ENCODE measurements at regions not wholly inside any gene's neighbourhood (a gene's known extent, or its start where the extent isn't known, plus 50 kb on each side); places are given as distances from the start of the nearest gene placed in this dataset.

DNA sequence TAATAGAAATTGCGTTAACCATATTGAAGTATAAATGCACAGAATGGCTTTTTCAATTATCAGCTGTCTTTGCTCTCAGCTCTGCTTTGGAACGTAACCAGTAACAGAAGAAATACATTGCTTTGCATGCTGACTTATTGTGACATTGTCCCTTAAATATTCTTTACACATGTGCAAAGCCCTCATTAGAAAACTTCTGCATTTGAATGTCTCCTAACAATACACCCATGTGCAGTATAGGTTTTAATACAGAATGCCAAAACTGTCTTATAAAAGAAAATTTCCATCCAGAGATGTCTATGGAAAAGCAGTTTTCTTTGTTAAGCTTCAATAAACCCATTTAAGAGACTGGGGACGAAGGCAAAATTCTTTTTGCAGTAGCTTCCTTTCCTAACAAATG lies 560.3 kb upstream of the CHORDC1 start:
- H3K9me3 ChIP-seq: peaks cover 3% of the 10 kb centered on the region
- H3K27me3 ChIP-seq (replicated peaks; ENCODE audit: insufficient read depth): no peaks in the 10 kb centered on the region
- ATAC-seq (ENCODE audit: insufficient number of reproducible peaks, low FRiP score, low read depth): no peak
- no peaks in the 10 kb centered on the region for H3K36me3 ChIP-seq
- no peak for DNase-seq (ENCODE audit: low spot score)
- H3K4me1 ChIP-seq (ENCODE audit: control insufficient read depth in 1 of 2, low read depth in 2 of 2): no peaks in the 10 kb centered on the region
- TF ChIP-seq, protein P1, sequence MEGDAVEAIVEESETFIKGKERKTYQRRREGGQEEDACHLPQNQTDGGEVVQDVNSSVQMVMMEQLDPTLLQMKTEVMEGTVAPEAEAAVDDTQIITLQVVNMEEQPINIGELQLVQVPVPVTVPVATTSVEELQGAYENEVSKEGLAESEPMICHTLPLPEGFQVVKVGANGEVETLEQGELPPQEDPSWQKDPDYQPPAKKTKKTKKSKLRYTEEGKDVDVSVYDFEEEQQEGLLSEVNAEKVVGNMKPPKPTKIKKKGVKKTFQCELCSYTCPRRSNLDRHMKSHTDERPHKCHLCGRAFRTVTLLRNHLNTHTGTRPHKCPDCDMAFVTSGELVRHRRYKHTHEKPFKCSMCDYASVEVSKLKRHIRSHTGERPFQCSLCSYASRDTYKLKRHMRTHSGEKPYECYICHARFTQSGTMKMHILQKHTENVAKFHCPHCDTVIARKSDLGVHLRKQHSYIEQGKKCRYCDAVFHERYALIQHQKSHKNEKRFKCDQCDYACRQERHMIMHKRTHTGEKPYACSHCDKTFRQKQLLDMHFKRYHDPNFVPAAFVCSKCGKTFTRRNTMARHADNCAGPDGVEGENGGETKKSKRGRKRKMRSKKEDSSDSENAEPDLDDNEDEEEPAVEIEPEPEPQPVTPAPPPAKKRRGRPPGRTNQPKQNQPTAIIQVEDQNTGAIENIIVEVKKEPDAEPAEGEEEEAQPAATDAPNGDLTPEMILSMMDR (IDR thresholded peaks at IDR 0.05): no peak
- no peak overlapping the region for H3K27ac ChIP-seq
- H3K4me3 ChIP-seq: no peak overlapping the region

DNA sequence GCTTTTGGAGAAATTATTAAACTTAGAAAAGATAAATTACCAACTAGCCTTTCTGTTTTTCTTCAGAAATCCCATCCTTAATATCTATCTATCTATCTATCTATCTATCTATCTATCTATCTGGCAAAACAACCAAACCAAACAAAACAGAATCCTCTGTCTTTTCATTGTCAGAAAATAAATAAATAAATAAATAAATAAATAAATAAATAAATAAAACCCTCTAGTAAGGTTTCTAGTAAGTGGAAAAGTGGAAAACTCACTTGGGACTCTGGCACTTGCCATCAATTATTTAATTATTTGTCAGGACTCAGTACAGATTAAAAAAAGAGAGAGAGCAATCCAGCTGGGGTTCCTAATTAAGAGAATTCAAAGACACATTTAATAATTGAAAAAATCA lies 556.2 kb upstream of the CHORDC1 start:
- DNase-seq (ENCODE audit: low spot score) (no peak), ATAC-seq (ENCODE audit: insufficient number of reproducible peaks, low FRiP score, low read depth) (no peak)
- TF ChIP-seq, protein P1 (IDR thresholded peaks at IDR 0.05): no peak
- H3K4me1 ChIP-seq (ENCODE audit: control insufficient read depth in 1 of 2, low read depth in 2 of 2): no peaks in the 10 kb centered on the region
- no peak overlapping the region for H3K27ac ChIP-seq
- H3K27me3 ChIP-seq (replicated peaks; ENCODE audit: insufficient read depth): no peaks in the 10 kb centered on the region
- no peaks in the 10 kb centered on the region for H3K9me3 ChIP-seq
- no peak overlapping the region for H3K4me3 ChIP-seq
- no peaks in the 10 kb centered on the region for H3K36me3 ChIP-seq

DNA sequence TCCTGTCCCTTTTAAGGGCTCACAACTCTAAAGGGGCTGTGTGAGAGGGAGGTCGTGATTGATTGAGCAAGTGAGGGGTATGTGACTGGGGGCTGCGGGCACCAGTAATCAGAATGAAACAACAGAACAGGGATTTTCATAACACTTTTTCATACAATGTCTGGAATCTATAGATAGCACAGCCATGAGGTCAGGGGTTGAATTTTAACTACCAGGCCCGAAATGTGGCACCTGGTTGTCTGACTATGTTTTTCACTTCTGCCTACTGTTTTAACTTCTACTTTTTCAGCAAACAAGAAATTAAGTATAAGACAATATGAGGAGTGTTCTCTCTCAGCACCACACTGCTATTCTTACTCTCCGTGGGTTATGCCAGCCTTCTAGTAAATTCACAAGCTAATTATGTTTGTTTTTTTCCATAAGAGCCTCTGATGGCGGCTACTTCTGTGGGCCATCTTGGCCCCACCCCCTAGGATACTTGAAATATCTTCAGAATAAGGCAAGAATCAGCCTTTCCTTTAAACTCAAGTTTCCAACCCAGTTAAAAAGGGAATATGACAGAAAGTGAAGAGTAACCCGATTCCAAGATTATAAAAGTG lies 552.8 kb upstream of the CHORDC1 start:
- TF ChIP-seq, protein P1 (IDR thresholded peaks at IDR 0.05): no peak
- no peaks in the 10 kb centered on the region for H3K9me3 ChIP-seq
- no peak overlapping the region for H3K4me3 ChIP-seq
- no peak overlapping the region for H3K27ac ChIP-seq
- no peaks in the 10 kb centered on the region for H3K27me3 ChIP-seq (replicated peaks; ENCODE audit: insufficient read depth)
- DNase-seq (ENCODE audit: low spot score): no peak
- ATAC-seq (ENCODE audit: insufficient number of reproducible peaks, low FRiP score, low read depth): no peak
- H3K4me1 ChIP-seq (ENCODE audit: control insufficient read depth in 1 of 2, low read depth in 2 of 2): no peaks in the 10 kb centered on the region
- H3K36me3 ChIP-seq: no peaks in the 10 kb centered on the region

DNA sequence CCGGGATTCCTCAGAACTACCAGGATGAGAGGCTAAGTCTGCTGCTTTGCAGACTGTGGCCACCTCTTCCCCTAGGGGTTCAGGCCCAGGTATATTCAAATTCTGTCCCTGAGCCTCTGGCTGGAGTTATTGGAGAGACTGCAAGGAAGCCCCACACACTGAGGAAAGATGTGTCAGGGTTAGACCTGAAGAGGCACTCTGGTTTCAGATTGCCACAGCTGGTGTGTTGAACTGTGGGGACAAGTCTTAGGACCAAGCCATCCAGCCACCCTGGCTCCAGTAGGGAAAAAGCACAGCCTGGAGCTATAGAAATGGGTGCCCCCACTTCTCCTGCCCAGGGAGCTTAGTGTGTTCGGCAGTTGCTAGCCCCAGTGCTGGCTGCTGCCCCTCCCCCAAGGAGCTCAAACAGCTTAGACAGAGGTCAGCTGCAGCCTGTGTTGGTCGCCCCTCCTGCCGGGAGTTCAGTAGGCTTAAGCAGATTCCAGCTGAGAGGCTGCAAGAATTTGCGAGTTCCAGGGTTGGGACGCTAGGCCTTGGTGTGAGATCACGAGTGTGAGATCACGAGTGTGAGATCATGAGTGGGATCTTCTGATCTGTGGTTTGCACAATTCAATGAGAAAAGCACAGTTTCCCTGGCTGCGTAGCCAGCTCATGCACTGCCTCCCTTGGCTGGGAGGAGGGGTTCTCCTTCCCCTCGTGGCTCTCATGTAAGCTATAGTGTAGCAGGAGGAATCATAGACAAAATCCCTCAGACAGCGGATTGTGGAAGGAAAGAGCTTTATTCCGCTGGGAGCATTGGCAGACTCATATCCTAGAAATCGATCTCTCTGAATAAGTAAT lies 552.1 kb upstream of the CHORDC1 start:
- H3K27ac ChIP-seq: no peak overlapping the region
- TF ChIP-seq, protein P1 (IDR thresholded peaks at IDR 0.05): no peak
- H3K9me3 ChIP-seq: no peaks in the 10 kb centered on the region
- no peak overlapping the region for H3K4me3 ChIP-seq
- DNase-seq (ENCODE audit: low spot score): no peak
- H3K36me3 ChIP-seq: no peaks in the 10 kb centered on the region
- no peak for ATAC-seq (ENCODE audit: insufficient number of reproducible peaks, low FRiP score, low read depth)
- no peaks in the 10 kb centered on the region for H3K4me1 ChIP-seq (ENCODE audit: control insufficient read depth in 1 of 2, low read depth in 2 of 2)
- no peaks in the 10 kb centered on the region for H3K27me3 ChIP-seq (replicated peaks; ENCODE audit: insufficient read depth)

DNA sequence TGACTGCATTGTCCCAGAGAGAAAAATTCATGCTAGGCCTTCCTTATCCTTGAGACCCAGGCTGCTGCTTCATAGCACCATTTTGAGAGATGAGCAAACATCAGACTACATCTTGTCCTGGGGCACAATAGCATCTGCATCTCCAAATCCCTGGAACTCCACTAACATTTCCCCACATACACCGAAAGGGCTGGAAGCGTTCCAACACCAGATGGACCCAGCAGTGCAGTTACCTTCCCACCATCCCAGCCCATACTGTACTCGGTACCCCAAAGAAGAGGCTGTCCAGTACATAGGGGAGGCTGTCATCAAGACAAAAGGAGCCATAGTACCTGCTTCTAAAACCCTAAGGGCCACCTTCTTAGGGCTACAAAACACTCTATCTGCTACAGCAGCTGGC lies 547.2 kb upstream of the CHORDC1 start:
- TF ChIP-seq, protein P1 (IDR thresholded peaks at IDR 0.05): no peak
- no peak for ATAC-seq (ENCODE audit: insufficient number of reproducible peaks, low FRiP score, low read depth)

More for the DNA sequence above, 547.2 kb upstream of the CHORDC1 start:
- Histone ChIP-seq H3K27me3 (replicated peaks; ENCODE audit: insufficient read depth) (no peaks in the 10 kb centered on the region), H3K36me3 (no peaks in the 10 kb centered on the region), H3K4me3 (no peak overlapping the region), H3K9me3 (no peaks in the 10 kb centered on the region), H3K27ac (no peak overlapping the region), H3K4me1 (ENCODE audit: control insufficient read depth in 1 of 2, low read depth in 2 of 2) (no peaks in the 10 kb centered on the region)
- no peak for DNase-seq (ENCODE audit: low spot score)
